Upper lobe of left lung (tissue), 6 donors: ENCODE measurements at regions not wholly inside any gene's neighbourhood (a gene's known extent, or its start where the extent isn't known, plus 50 kb on each side); places are given as distances from the start of the nearest gene placed in this dataset.
"Not testable (repeated sequence)": the region's sequence is repeated elsewhere in the genome, so short reads cannot be mapped to it uniquely, and the experiment has no call there.

Experiments used
- ATAC-seq, 2 donors: fragments of 200-7000 bp; cut with Tn5 transposase; one replicate each; pipeline ENCODE4 v1.9.1; 2022; ENCODE audit warnings: mild to moderate bottlenecking in 2 of 2, moderate library complexity in 2 of 2; ENCODE audit not compliant: low FRiP score in 2 of 2
- DNase-seq, 2 donors: peaks; one replicate each; pipeline ENCODE4 v3.0.0-alpha.2; 2019 to 2020
- H3K27ac ChIP-seq, 4 donors: fragments of 200-600 bp; sonication (generic); one replicate each; pipeline ENCODE4 v1.5.1; 2016 to 2019
- H3K27me3 ChIP-seq, 4 donors: fragments of 200-600 bp; sonication (generic); one replicate each; pipeline ENCODE4 v1.5.1; 2017 to 2019
- H3K36me3 ChIP-seq, 4 donors: fragments of 200-600 bp; sonication (generic); one replicate each; pipeline ENCODE4 v1.5.1; 2016 to 2019
- H3K4me1 ChIP-seq, 4 donors: fragments of 200-600 bp; sonication (generic); one replicate each; pipeline ENCODE4 v1.5.1; 2018 to 2019
- H3K4me3 ChIP-seq, 4 donors: fragments of 200-600 bp; sonication (generic); one replicate each; pipeline ENCODE4 v1.5.1; 2017 to 2019; ENCODE audit warnings: mild to moderate bottlenecking in 2 of 4, moderate library complexity in 1 of 4
- H3K9me3 ChIP-seq, 4 donors: fragments of 200-600 bp; sonication (generic); one replicate each; pipeline ENCODE4 v1.5.1; 2018 to 2019
- CTCF ChIP-seq, 6 experiments: fragments of 450-650 bp in 4 of 6; fragments of 200-600 bp in 2 of 6; sonication (generic) in 2 of 6; IDR thresholded peaks; one replicate each; pipeline ENCODE4 v1.5.1; 2016 to 2019; ENCODE audit warnings: antibody characterized with exemption in 6 of 6
- EP300 ChIP-seq, 4 donors: sonication (generic); formaldehyde crosslinking; IDR thresholded peaks; one replicate each; pipeline ENCODE4 v1.5.1; 2017; ENCODE audit warnings: antibody characterized with exemption in 4 of 4, control low read depth in 2 of 4
- POLR2A ChIP-seq, 4 donors: fragments of 450-650 bp; IDR thresholded peaks; one replicate each; pipeline ENCODE4 v1.5.1; 2016 to 2017; ENCODE audit warnings: antibody characterized with exemption in 4 of 4, mild to moderate bottlenecking in 2 of 4
- POLR2AphosphoS5 ChIP-seq, 2 donors: sonication (generic); formaldehyde crosslinking; IDR thresholded peaks; one replicate each; pipeline ENCODE4 v1.5.1; 2017; ENCODE audit warnings: antibody characterized with exemption in 2 of 2
- WGBS, 2 donors: methylation state at CpG; one replicate each; pipeline ENCODE4 v1.1.5; 2017 to 2018; 5-methylcytosine and 5-hydroxymethylcytosine counted together
- donor health status: DM: no; HTN: no; CAD: no; lungs with moderate emphysema.
- donor health status: DM: no; HTN: yes; CAD: no; lungs with severe emphysema.

- DNase-seq, result no peak
- no peaks in the 10 kb centered on the region for H3K4me1 ChIP-seq
- WGBS, 2 donors, result 69 to 71% methylated on average over 2 of the region's 2 CpGs
- H3K27me3 ChIP-seq, result no peaks in the 10 kb centered on the region
- ATAC-seq, result peak in 1 of 2 donors; percentile 58
- H3K9me3 ChIP-seq, result no peaks in the 10 kb centered on the region
- no peak overlapping the region for H3K27ac ChIP-seq
- TF ChIP-seq EP300 (IDR thresholded peaks at IDR 0.05) (no peak), POLR2A (IDR thresholded peaks at IDR 0.05) (no peak), CTCF (IDR thresholded peaks at IDR 0.05) (no peak), POLR2AphosphoS5 (IDR thresholded peaks at IDR 0.05) (no peak)
- H3K4me3 ChIP-seq, result no peak overlapping the region
- H3K36me3 ChIP-seq, result no peaks in the 10 kb centered on the region
Measured at GRCh38 chr12:20097626-20098025, 270.7 kb upstream of the PDE3A start.

- 77 to 84% methylated on average over 5 of the region's 5 CpGs for WGBS, 2 donors
- Histone ChIP-seq H3K27me3 (no peaks in the 10 kb centered on the region), H3K36me3 (no peaks in the 10 kb centered on the region), H3K9me3 (no peaks in the 10 kb centered on the region), H3K27ac (no peak overlapping the region), H3K4me3 (no peak overlapping the region), H3K4me1 (no peaks in the 10 kb centered on the region)
- no peak for ATAC-seq
- TF ChIP-seq EP300 (IDR thresholded peaks at IDR 0.05) (no peak), POLR2A (IDR thresholded peaks at IDR 0.05) (no peak), POLR2AphosphoS5 (IDR thresholded peaks at IDR 0.05) (no peak), CTCF (IDR thresholded peaks at IDR 0.05) (no peak)
- DNase-seq, result no peak
Measured at GRCh38 chr12:20099395-20100183, 268.7 kb upstream of the PDE3A start.

- no peaks in the 10 kb centered on the region for H3K36me3 ChIP-seq
- no peaks in the 10 kb centered on the region for H3K9me3 ChIP-seq
- peak in 1 of 2 donors; percentile 46 for DNase-seq
- WGBS, 2 donors, result 70 to 74% methylated on average over 3 to 4 of the region's 5 CpGs
- no peaks in the 10 kb centered on the region for H3K4me1 ChIP-seq
- no peak overlapping the region for H3K4me3 ChIP-seq
- ATAC-seq, result peak in 1 of 2 donors; percentile 68
- H3K27ac ChIP-seq, result no peak overlapping the region
- H3K27me3 ChIP-seq, result no peaks in the 10 kb centered on the region
- TF ChIP-seq EP300 (IDR thresholded peaks at IDR 0.05), result no peak
- TF ChIP-seq CTCF (IDR thresholded peaks at IDR 0.05), result no peak
- no peak for TF ChIP-seq POLR2A (IDR thresholded peaks at IDR 0.05)
- TF ChIP-seq POLR2AphosphoS5 (IDR thresholded peaks at IDR 0.05), result no peak
Measured at GRCh38 chr12:20101046-20101445, 267.3 kb upstream of the PDE3A start.

- Histone ChIP-seq H3K4me3 (no peak overlapping the region), H3K4me1 (no peaks in the 10 kb centered on the region), H3K27me3 (no peaks in the 10 kb centered on the region), H3K9me3 (no peaks in the 10 kb centered on the region), H3K36me3 (no peaks in the 10 kb centered on the region), H3K27ac (no peak overlapping the region)
- DNase-seq, result no peak
- TF ChIP-seq POLR2AphosphoS5 (IDR thresholded peaks at IDR 0.05), result no peak
- TF ChIP-seq EP300 (IDR thresholded peaks at IDR 0.05), result no peak
- no peak for TF ChIP-seq CTCF (IDR thresholded peaks at IDR 0.05)
- TF ChIP-seq POLR2A (IDR thresholded peaks at IDR 0.05), result no peak
- no peak for ATAC-seq
Measured at GRCh38 chr12:20105943-20106342, 262.4 kb upstream of the PDE3A start.

GRCh38 chr12:20109676-20110075 lies 258.7 kb upstream of the PDE3A start:
- no peaks in the 10 kb centered on the region for H3K36me3 ChIP-seq
- DNase-seq (no peak), ATAC-seq (no peak)
- H3K27me3 ChIP-seq, result no peaks in the 10 kb centered on the region
- 59 to 71% methylated on average over 5 of the region's 5 CpGs for WGBS, 2 donors
- no peak overlapping the region for H3K27ac ChIP-seq
- no peak for TF ChIP-seq POLR2A (IDR thresholded peaks at IDR 0.05)
- TF ChIP-seq CTCF (IDR thresholded peaks at IDR 0.05), result no peak
- no peak for TF ChIP-seq EP300 (IDR thresholded peaks at IDR 0.05)
- TF ChIP-seq POLR2AphosphoS5 (IDR thresholded peaks at IDR 0.05), result no peak
- H3K4me1 ChIP-seq, result no peaks in the 10 kb centered on the region
- H3K4me3 ChIP-seq, result no peak overlapping the region
- H3K9me3 ChIP-seq, result no peaks in the 10 kb centered on the region

GRCh38 chr12:20115371-20115770 lies 253.0 kb upstream of the PDE3A start:
- H3K36me3 ChIP-seq, H3K4me3 ChIP-seq, H3K27me3 ChIP-seq, H3K27ac ChIP-seq, H3K9me3 ChIP-seq, H3K4me1 ChIP-seq, ATAC-seq: not testable (repeated sequence)
- DNase-seq, result peak in 1 of 2 donors; percentile 74
- WGBS, 2 donors, result 92 to 96% methylated on average over 23 to 24 of the region's 25 CpGs
